ENCODE measurements at regions not wholly inside any gene's neighbourhood (a gene's known extent, or its start where the extent isn't known, plus 50 kb on each side); places are given as distances from the start of the nearest gene placed in this dataset.

DNA sequence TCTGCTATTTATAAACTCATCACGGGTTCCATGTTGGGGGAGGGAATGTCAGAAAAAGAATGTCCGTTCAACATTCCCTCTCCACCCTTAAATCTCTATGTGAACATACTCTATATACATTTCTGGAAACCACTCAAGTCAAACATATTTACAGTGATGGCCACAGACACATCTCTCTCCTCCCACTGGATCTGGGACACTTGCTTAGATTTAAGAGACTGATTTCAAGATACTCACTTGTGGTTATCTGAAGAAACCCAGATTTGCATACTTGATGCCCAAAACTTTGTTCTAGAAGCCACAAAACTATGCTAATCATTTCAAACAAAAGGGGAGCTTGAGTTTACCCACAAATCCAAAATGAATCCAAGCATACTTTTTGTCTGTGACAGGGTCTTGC, 182.9 kb upstream of the SOX9 start:
- TF ChIP-seq RAD21 (IDR thresholded peaks at IDR 0.05; ENCODE audit: low read length) (no peak), RFX5 (IDR thresholded peaks at IDR 0.05; ENCODE audit: low read depth, low read length) (no peak), POLR2A (IDR thresholded peaks at IDR 0.05; ENCODE audit: low read depth, low read length) (no peak), CEBPB (IDR thresholded peaks at IDR 0.05; ENCODE audit: low read depth, low read length) (no peak), RCOR1 (IDR thresholded peaks at IDR 0.05; ENCODE audit: insufficient replicate concordance, low read length) (no peak), MXI1 (IDR thresholded peaks at IDR 0.05; ENCODE audit: borderline replicate concordance, low read depth, low read length) (no peak), MAFK (IDR thresholded peaks at IDR 0.05; ENCODE audit: low read depth, low read length) (no peak), BHLHE40 (IDR thresholded peaks at IDR 0.05; ENCODE audit: low read depth, low read length) (no peak), SMC3 (IDR thresholded peaks at IDR 0.05; ENCODE audit: low read depth, low read length) (no peak), FOS (IDR thresholded peaks at IDR 0.05; ENCODE audit: low read depth, low read length) (no peak)
- TF ChIP-seq, protein P1, sequence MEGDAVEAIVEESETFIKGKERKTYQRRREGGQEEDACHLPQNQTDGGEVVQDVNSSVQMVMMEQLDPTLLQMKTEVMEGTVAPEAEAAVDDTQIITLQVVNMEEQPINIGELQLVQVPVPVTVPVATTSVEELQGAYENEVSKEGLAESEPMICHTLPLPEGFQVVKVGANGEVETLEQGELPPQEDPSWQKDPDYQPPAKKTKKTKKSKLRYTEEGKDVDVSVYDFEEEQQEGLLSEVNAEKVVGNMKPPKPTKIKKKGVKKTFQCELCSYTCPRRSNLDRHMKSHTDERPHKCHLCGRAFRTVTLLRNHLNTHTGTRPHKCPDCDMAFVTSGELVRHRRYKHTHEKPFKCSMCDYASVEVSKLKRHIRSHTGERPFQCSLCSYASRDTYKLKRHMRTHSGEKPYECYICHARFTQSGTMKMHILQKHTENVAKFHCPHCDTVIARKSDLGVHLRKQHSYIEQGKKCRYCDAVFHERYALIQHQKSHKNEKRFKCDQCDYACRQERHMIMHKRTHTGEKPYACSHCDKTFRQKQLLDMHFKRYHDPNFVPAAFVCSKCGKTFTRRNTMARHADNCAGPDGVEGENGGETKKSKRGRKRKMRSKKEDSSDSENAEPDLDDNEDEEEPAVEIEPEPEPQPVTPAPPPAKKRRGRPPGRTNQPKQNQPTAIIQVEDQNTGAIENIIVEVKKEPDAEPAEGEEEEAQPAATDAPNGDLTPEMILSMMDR (conservative IDR thresholded peaks at IDR 0.05; ENCODE audit: low read depth, low read length): no peak
- TF ChIP-seq, protein P2, sequence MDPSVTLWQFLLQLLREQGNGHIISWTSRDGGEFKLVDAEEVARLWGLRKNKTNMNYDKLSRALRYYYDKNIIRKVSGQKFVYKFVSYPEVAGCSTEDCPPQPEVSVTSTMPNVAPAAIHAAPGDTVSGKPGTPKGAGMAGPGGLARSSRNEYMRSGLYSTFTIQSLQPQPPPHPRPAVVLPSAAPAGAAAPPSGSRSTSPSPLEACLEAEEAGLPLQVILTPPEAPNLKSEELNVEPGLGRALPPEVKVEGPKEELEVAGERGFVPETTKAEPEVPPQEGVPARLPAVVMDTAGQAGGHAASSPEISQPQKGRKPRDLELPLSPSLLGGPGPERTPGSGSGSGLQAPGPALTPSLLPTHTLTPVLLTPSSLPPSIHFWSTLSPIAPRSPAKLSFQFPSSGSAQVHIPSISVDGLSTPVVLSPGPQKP (IDR thresholded peaks at IDR 0.05; ENCODE audit: borderline replicate concordance, low read depth, low read length): no peak

Measured in IMR-90 (cell line).